ENCODE measurements at regions not wholly inside any gene's neighbourhood (a gene's known extent, or its start where the extent isn't known, plus 50 kb on each side); places are given as distances from the start of the nearest gene placed in this dataset.

- Histone ChIP-seq H3K4me2 (ENCODE audit: low read length) (no peak overlapping the region), H3K27me3 (ENCODE audit: control insufficient read depth, low read length) (no peaks in the 10 kb centered on the region), H3K4me3 (ENCODE audit: low read length) (no peak overlapping the region), H3K36me3 (ENCODE audit: control insufficient read depth, low read length) (no peaks in the 10 kb centered on the region), H4K20me1 (ENCODE audit: control insufficient read depth, insufficient read depth, low read depth, low read length) (no peaks in the 10 kb centered on the region), H3K9me3 (ENCODE audit: control insufficient read depth, insufficient read depth, low read length) (no peaks in the 10 kb centered on the region), H3K79me2 (ENCODE audit: control insufficient read depth, low read length) (no peaks in the 10 kb centered on the region), H3K27ac (ENCODE audit: low read depth, low read length) (no peak overlapping the region), H3K4me1 (ENCODE audit: control insufficient read depth, low read length) (no peaks in the 10 kb centered on the region), H3K9me2 (replicated peaks; ENCODE audit: control insufficient read depth, low read length) (no peaks in the 10 kb centered on the region), H3F3A (ENCODE audit: control insufficient read depth, insufficient read depth) (no peaks in the 10 kb centered on the region)
- TF ChIP-seq EZH2phosphoT487 (IDR thresholded peaks at IDR 0.05; ENCODE audit: borderline replicate concordance, low read length) = no peak
- TF ChIP-seq, protein P1, sequence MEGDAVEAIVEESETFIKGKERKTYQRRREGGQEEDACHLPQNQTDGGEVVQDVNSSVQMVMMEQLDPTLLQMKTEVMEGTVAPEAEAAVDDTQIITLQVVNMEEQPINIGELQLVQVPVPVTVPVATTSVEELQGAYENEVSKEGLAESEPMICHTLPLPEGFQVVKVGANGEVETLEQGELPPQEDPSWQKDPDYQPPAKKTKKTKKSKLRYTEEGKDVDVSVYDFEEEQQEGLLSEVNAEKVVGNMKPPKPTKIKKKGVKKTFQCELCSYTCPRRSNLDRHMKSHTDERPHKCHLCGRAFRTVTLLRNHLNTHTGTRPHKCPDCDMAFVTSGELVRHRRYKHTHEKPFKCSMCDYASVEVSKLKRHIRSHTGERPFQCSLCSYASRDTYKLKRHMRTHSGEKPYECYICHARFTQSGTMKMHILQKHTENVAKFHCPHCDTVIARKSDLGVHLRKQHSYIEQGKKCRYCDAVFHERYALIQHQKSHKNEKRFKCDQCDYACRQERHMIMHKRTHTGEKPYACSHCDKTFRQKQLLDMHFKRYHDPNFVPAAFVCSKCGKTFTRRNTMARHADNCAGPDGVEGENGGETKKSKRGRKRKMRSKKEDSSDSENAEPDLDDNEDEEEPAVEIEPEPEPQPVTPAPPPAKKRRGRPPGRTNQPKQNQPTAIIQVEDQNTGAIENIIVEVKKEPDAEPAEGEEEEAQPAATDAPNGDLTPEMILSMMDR (IDR thresholded peaks at IDR 0.05; ENCODE audit: low read depth, low read length, poor library complexity, severe bottlenecking) = no peak
Observed at GRCh38 chr4:66927937-66928336, 617.4 kb downstream of the CENPC start.

DNA sequence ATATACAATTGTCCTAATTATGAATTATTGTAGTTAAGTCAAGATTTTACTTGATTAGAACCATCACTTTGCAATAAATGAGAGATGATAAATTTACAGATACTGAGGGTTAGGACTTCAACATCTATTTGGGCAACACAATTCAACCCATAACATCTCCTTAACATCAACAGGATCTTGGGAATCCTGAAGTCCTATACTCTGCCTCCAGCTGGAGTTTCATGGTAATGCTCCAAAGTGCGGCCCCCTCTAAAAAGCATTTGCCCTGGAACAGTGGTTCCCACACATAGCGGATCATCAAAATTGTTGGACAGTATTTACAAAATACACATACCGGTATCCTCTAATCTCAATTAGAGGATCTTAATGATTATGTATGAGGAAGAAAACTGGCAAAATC is 618.6 kb downstream of the CENPC start:
- no peaks in the 10 kb centered on the region for H4K20me1 ChIP-seq (ENCODE audit: control insufficient read depth, insufficient read depth, low read depth, low read length)
- H3K27ac ChIP-seq (ENCODE audit: low read depth, low read length) = no peak overlapping the region
- H3K9me3 ChIP-seq (ENCODE audit: control insufficient read depth, insufficient read depth, low read length) = no peaks in the 10 kb centered on the region

DNA sequence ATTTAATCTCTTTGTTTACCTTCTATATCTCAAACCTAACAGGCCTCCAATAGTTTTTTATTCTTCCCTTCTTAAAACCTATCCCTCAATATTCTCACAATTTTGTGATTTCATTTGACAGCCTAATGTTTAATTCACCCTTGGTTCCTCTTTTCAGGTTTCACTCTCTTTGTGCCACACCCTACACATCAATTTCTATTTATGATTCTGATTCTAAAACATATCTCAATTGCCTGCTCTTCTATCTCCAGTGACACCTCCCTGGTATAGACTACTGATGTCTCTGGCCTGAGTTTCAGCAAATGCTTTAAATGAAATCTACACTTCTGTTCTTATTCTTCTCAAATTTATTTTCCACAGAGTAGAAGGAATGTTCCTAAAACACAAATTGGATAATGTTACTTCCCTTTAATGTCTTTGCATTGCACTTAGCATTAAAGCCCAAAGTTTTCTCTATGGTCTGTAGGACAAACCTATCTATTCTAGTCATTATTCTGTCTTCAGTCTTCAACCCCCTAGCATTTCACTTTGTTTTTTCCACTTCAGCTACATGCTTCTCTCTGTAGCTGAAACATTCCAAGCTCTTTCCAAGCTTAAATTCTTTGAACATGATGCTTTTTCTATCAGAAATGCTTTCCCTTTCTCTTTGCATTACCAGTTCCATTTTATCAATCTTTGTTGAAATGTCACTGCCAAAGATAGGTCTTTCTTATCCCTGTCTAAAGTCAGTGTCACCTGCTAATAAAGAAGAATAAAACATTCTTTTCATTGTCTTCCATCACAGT is 622.0 kb downstream of the CENPC start:
- no peak for TF ChIP-seq EZH2phosphoT487 (IDR thresholded peaks at IDR 0.05; ENCODE audit: borderline replicate concordance, low read length)
- TF ChIP-seq, protein P1 (IDR thresholded peaks at IDR 0.05; ENCODE audit: low read depth, low read length, poor library complexity, severe bottlenecking) = no peak
- Histone ChIP-seq H3K9me3 (ENCODE audit: control insufficient read depth, insufficient read depth, low read length) (no peaks in the 10 kb centered on the region), H3K79me2 (ENCODE audit: control insufficient read depth, low read length) (no peaks in the 10 kb centered on the region), H3K27ac (ENCODE audit: low read depth, low read length) (no peak overlapping the region), H3K9me2 (replicated peaks; ENCODE audit: control insufficient read depth, low read length) (no peaks in the 10 kb centered on the region), H4K20me1 (ENCODE audit: control insufficient read depth, insufficient read depth, low read depth, low read length) (no peaks in the 10 kb centered on the region), H3F3A (ENCODE audit: control insufficient read depth, insufficient read depth) (no peaks in the 10 kb centered on the region), H3K27me3 (ENCODE audit: control insufficient read depth, low read length) (no peaks in the 10 kb centered on the region), H3K4me2 (ENCODE audit: low read length) (no peak overlapping the region), H3K4me3 (ENCODE audit: low read length) (no peak overlapping the region), H3K36me3 (ENCODE audit: control insufficient read depth, low read length) (no peaks in the 10 kb centered on the region), H3K4me1 (ENCODE audit: control insufficient read depth, low read length) (no peaks in the 10 kb centered on the region)

More for the DNA sequence above, 618.6 kb downstream of the CENPC start:
- H3K27me3 ChIP-seq (ENCODE audit: control insufficient read depth, low read length) = no peaks in the 10 kb centered on the region
- no peaks in the 10 kb centered on the region for H3K4me1 ChIP-seq (ENCODE audit: control insufficient read depth, low read length)
- no peaks in the 10 kb centered on the region for H3F3A ChIP-seq (ENCODE audit: control insufficient read depth, insufficient read depth)
- no peak for TF ChIP-seq EZH2phosphoT487 (IDR thresholded peaks at IDR 0.05; ENCODE audit: borderline replicate concordance, low read length)
- TF ChIP-seq, protein P1 (IDR thresholded peaks at IDR 0.05; ENCODE audit: low read depth, low read length, poor library complexity, severe bottlenecking) = no peak
- H3K4me2 ChIP-seq (ENCODE audit: low read length) = no peak overlapping the region
- H3K9me2 ChIP-seq (replicated peaks; ENCODE audit: control insufficient read depth, low read length) = no peaks in the 10 kb centered on the region
- H3K36me3 ChIP-seq (ENCODE audit: control insufficient read depth, low read length) = no peaks in the 10 kb centered on the region
- no peaks in the 10 kb centered on the region for H3K79me2 ChIP-seq (ENCODE audit: control insufficient read depth, low read length)
- no peak overlapping the region for H3K4me3 ChIP-seq (ENCODE audit: low read length)
